ENCODE measurements at regions not wholly inside any gene's neighbourhood (a gene's known extent, or its start where the extent isn't known, plus 50 kb on each side); places are given as distances from the start of the nearest gene placed in this dataset.
"Not testable (repeated sequence)": the region's sequence is repeated elsewhere in the genome, so short reads cannot be mapped to it uniquely, and the experiment has no call there.

- Histone ChIP-seq H3K4me1 (replicated peaks) (peaks cover 13% of the 10 kb centered on the region), H3K36me3 (peaks cover 46% of the 10 kb centered on the region), H3K9me3 (replicated peaks) (no peaks in the 10 kb centered on the region), H3K4me3 (peak overlapping the region; percentile 76), H3K27me3 (replicated peaks) (no peaks in the 10 kb centered on the region), H3K27ac (peak overlapping the region; percentile 95)
- DNase-seq (ENCODE audit: low read depth in 1 of 2, low spot score in 2 of 2), result peak; percentile 90 to 93
These were observed 53.6 kb upstream of the ZNF254 start for GRCh38 chr19:24033301-24033962.

GRCh38 chr19:24033963-24034342 is 53.0 kb upstream of the ZNF254 start:
- Histone ChIP-seq H3K9me3 (replicated peaks) (no peaks in the 10 kb centered on the region), H3K4me3 (peak overlapping the region; percentile 76), H3K27me3 (replicated peaks) (no peaks in the 10 kb centered on the region), H3K36me3 (peaks cover 51% of the 10 kb centered on the region), H3K27ac (peak overlapping the region; percentile 95), H3K4me1 (replicated peaks) (peaks cover 13% of the 10 kb centered on the region)
- peak in 1 of 2 experiments; percentile 47 for DNase-seq (ENCODE audit: low read depth in 1 of 2, low spot score in 2 of 2)

GRCh38 chr19:24035261-24035880 is 51.6 kb upstream of the ZNF254 start:
- H3K9me3 ChIP-seq (replicated peaks); H3K4me3 ChIP-seq; DNase-seq (ENCODE audit: low read depth in 1 of 2, low spot score in 2 of 2); H3K27me3 ChIP-seq (replicated peaks); H3K27ac ChIP-seq: not testable (repeated sequence)
- H3K4me1 ChIP-seq (replicated peaks), result peaks cover 13% of the 10 kb centered on the region
- H3K36me3 ChIP-seq, result peaks cover 66% of the 10 kb centered on the region
